CD4-positive, CD25-positive, alpha-beta regulatory T cell (primary cell): ENCODE measurements at regions not wholly inside any gene's neighbourhood (a gene's known extent, or its start where the extent isn't known, plus 50 kb on each side); places are given as distances from the start of the nearest gene placed in this dataset.

ENCODE experiments used
- ATAC-seq, 2 donors: fragments of 150-1000 bp; cut with Tn5 transposase; one replicate each; pipeline ENCODE4 v1.10.0; 2021; ENCODE audit warnings: low read depth in 2 of 2, moderate number of reproducible peaks in 2 of 2, moderate library complexity in 1 of 2
- DNase-seq, 3 donors: peaks; one replicate each; pipeline versions ENCODE4 v3.0.0 to v3.0.0-alpha.2; 2012 to 2022; ENCODE audit warnings: mixed read lengths in 1 of 3
- H3K27ac ChIP-seq: one replicate; pipeline ENCODE4 v1.7.0; 2013; ENCODE audit warnings: mild to moderate bottlenecking, low read length; ENCODE audit not compliant: insufficient read depth, poor library complexity, severe bottlenecking
- H3K27me3 ChIP-seq: one replicate; pipeline ENCODE4 v1.7.0; 2013; ENCODE audit warnings: low read length; ENCODE audit not compliant: control insufficient read depth, insufficient read depth
- H3K36me3 ChIP-seq: one replicate; pipeline ENCODE4 v1.7.0; 2013; ENCODE audit warnings: mild to moderate bottlenecking, low read length, moderate library complexity; ENCODE audit not compliant: control insufficient read depth, insufficient read depth
- H3K4me1 ChIP-seq: 2 replicates; pipeline ENCODE4 v1.7.0; 2013; ENCODE audit warnings: mild to moderate bottlenecking, low read length; ENCODE audit not compliant: insufficient read depth, control insufficient read depth, poor library complexity, severe bottlenecking
- H3K4me3 ChIP-seq: one replicate; pipeline ENCODE4 v1.7.0; 2013; ENCODE audit warnings: low read depth, mild to moderate bottlenecking, low read length, moderate library complexity
- H3K9me3 ChIP-seq, 2 experiments: 1 replicate in 1 of 2; 2 replicates in 1 of 2; pipeline ENCODE4 v1.7.0; 2013; ENCODE audit warnings: low read length in 2 of 2, mild to moderate bottlenecking in 1 of 2, moderate library complexity in 1 of 2; ENCODE audit not compliant: control insufficient read depth in 2 of 2
- H3K27ac Mint-ChIP-seq, 3 donors: one replicate each; pipeline ENCODE4 v1.8.0; 2020 to 2022; ENCODE audit warnings: mild to moderate bottlenecking in 3 of 3, mixed read lengths in 3 of 3, moderate library complexity in 2 of 3
- H3K27me3 Mint-ChIP-seq: one replicate; pipeline ENCODE4 v1.8.0; 2022; ENCODE audit warnings: mild to moderate bottlenecking, mixed read lengths
- H3K36me3 Mint-ChIP-seq: one replicate; pipeline ENCODE4 v1.8.0; 2020; ENCODE audit warnings: mixed read lengths
- H3K4me1 Mint-ChIP-seq, 4 donors: one replicate each; pipeline ENCODE4 v1.8.0; 2020 to 2022; ENCODE audit warnings: mixed read lengths in 4 of 4, mild to moderate bottlenecking in 1 of 4
- H3K4me3 Mint-ChIP-seq, 4 donors: one replicate each; pipeline ENCODE4 v1.8.0; 2020 to 2022; ENCODE audit warnings: mild to moderate bottlenecking in 4 of 4, mixed read lengths in 4 of 4, moderate library complexity in 3 of 4
- H3K9me3 Mint-ChIP-seq, 7 donors: one replicate each; pipeline ENCODE4 v1.8.0; 2020 to 2022; ENCODE audit warnings: mixed read lengths in 7 of 7, mild to moderate bottlenecking in 3 of 7, moderate library complexity in 2 of 7

GRCh38 chr12:29863665-29864064 lies 79.9 kb upstream of the TMTC1 start:
- Histone ChIP-seq H3K9me3 (no peaks in the 10 kb centered on the region), H3K4me1 (no peaks in the 10 kb centered on the region), H3K4me3 (no peak overlapping the region), H3K36me3 (no peaks in the 10 kb centered on the region), H3K27ac (no peak overlapping the region), H3K27me3 (no peaks in the 10 kb centered on the region)
- Mint-ChIP-seq H3K9me3 (peaks cover 0 to 6% (median 2%) of the 10 kb centered on the region in 7 donors), H3K27ac (no peak overlapping the region), H3K36me3 (no peaks in the 10 kb centered on the region), H3K4me3 (no peak overlapping the region), H3K4me1 (no peaks in the 10 kb centered on the region), H3K27me3 (no peaks in the 10 kb centered on the region)
- ATAC-seq (no peak), DNase-seq (no peak)

- DNase-seq: no peak
- Mint-ChIP-seq H3K9me3 (peaks cover 0 to 6% (median 3%) of the 10 kb centered on the region in 7 donors), H3K27me3 (no peaks in the 10 kb centered on the region)
Measured at GRCh38 chr12:29858270-29858786, 74.6 kb upstream of the TMTC1 start.

GRCh38 chr12:29847246-29847645 lies 63.5 kb upstream of the TMTC1 start:
- peaks cover 0 to 16% (median 4%) of the 10 kb centered on the region in 7 donors for H3K9me3 Mint-ChIP-seq
- Histone ChIP-seq H3K4me3 (no peak overlapping the region), H3K4me1 (no peaks in the 10 kb centered on the region), H3K36me3 (no peaks in the 10 kb centered on the region), H3K27ac (no peak overlapping the region), H3K27me3 (no peaks in the 10 kb centered on the region), H3K9me3 (no peaks in the 10 kb centered on the region)
- ATAC-seq (no peak), DNase-seq (no peak)
- H3K27me3 Mint-ChIP-seq: no peaks in the 10 kb centered on the region
- no peaks in the 10 kb centered on the region for H3K36me3 Mint-ChIP-seq
- H3K27ac Mint-ChIP-seq: no peak overlapping the region
- no peaks in the 10 kb centered on the region for H3K4me1 Mint-ChIP-seq
- no peak overlapping the region for H3K4me3 Mint-ChIP-seq

More at GRCh38 chr12:29858270-29858786, 74.6 kb upstream of the TMTC1 start:
- H3K36me3 Mint-ChIP-seq: no peaks in the 10 kb centered on the region
- no peak for ATAC-seq
- Histone ChIP-seq H3K27ac (no peak overlapping the region), H3K27me3 (no peaks in the 10 kb centered on the region), H3K36me3 (no peaks in the 10 kb centered on the region), H3K4me1 (no peaks in the 10 kb centered on the region), H3K4me3 (no peak overlapping the region), H3K9me3 (no peaks in the 10 kb centered on the region)
- H3K4me1 Mint-ChIP-seq: no peaks in the 10 kb centered on the region
- H3K4me3 Mint-ChIP-seq: no peak overlapping the region
- H3K27ac Mint-ChIP-seq: no peak overlapping the region

DNA sequence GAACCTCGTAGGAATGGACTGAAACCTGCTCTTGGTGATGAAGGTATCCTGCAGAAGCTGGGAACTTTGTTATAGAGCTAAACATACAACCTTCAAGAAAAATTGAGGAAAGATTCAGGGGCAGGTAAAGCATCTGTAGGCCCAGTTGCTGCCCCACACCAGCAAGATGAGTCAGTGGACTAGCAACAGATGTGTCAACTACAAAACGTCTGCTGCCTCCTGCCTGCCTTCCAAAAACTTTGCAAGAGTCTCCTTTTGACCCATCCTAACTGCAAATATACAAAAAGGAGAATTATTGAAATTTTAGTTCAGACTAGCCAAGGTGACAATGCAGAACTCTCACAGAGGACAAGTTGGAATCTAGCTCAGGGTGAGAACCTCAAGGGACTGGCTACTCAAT lies 60.9 kb upstream of the TMTC1 start:
- Mint-ChIP-seq H3K4me3 (no peak overlapping the region), H3K36me3 (no peaks in the 10 kb centered on the region), H3K4me1 (no peaks in the 10 kb centered on the region), H3K27me3 (no peaks in the 10 kb centered on the region), H3K9me3 (peaks cover 0 to 7% (median 1%) of the 10 kb centered on the region in 7 donors), H3K27ac (no peak overlapping the region)
- Histone ChIP-seq H3K27ac (no peak overlapping the region), H3K36me3 (no peaks in the 10 kb centered on the region), H3K4me3 (no peak overlapping the region), H3K9me3 (peaks cover 0 to 8% of the 10 kb centered on the region in 2 experiments), H3K27me3 (no peaks in the 10 kb centered on the region), H3K4me1 (no peaks in the 10 kb centered on the region)
- DNase-seq (no peak), ATAC-seq (no peak)

GRCh38 chr12:29843036-29843435 lies 59.3 kb upstream of the TMTC1 start:
- no peak for DNase-seq
- Mint-ChIP-seq H3K4me1 (no peaks in the 10 kb centered on the region), H3K4me3 (no peak overlapping the region), H3K27ac (no peak overlapping the region), H3K27me3 (no peaks in the 10 kb centered on the region), H3K9me3 (peaks cover 0 to 18% (median 4%) of the 10 kb centered on the region in 7 donors), H3K36me3 (no peaks in the 10 kb centered on the region)
- peaks cover 0 to 8% of the 10 kb centered on the region in 2 experiments for H3K9me3 ChIP-seq
- H3K4me1 ChIP-seq: no peaks in the 10 kb centered on the region
- H3K4me3 ChIP-seq: no peak overlapping the region
- H3K27me3 ChIP-seq: no peaks in the 10 kb centered on the region
- no peak for ATAC-seq
- no peaks in the 10 kb centered on the region for H3K36me3 ChIP-seq
- no peak overlapping the region for H3K27ac ChIP-seq

DNA sequence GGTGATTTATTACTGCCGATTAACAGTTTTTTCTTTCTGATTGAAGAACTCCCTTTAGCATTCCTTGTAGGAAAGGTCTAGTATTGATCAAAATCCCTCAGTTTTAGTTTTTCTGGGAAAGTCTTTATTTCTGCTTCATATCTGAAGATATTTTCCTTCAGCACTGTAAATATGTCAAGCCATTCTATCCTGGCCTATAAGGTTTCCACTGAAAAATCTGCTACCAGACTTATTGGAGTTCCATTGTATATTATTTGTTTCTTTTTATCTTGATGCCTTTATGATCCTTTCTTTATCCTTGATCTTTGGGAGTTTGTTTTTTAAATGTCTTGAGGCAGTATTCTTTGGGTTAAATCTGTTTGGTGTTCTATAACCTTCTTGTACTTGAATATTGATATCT lies 55.0 kb upstream of the TMTC1 start:
- ATAC-seq (no peak), DNase-seq (no peak)
- Histone ChIP-seq H3K27ac (no peak overlapping the region), H3K4me1 (no peaks in the 10 kb centered on the region), H3K36me3 (no peaks in the 10 kb centered on the region), H3K27me3 (no peaks in the 10 kb centered on the region), H3K9me3 (peaks cover 0 to 8% of the 10 kb centered on the region in 2 experiments), H3K4me3 (no peak overlapping the region)
- H3K27ac Mint-ChIP-seq: no peak overlapping the region
- H3K4me1 Mint-ChIP-seq: no peaks in the 10 kb centered on the region
- H3K27me3 Mint-ChIP-seq: no peaks in the 10 kb centered on the region
- no peaks in the 10 kb centered on the region for H3K36me3 Mint-ChIP-seq
- H3K4me3 Mint-ChIP-seq: no peak overlapping the region
- H3K9me3 Mint-ChIP-seq: peaks cover 0 to 27% (median 10%) of the 10 kb centered on the region in 7 donors
